CD4-positive, alpha-beta T cell treated with Interferon alpha-2 for 1 hour (primary cell): ENCODE measurements at regions not wholly inside any gene's neighbourhood (a gene's known extent, or its start where the extent isn't known, plus 50 kb on each side); places are given as distances from the start of the nearest gene placed in this dataset.
"Not testable (repeated sequence)": the region's sequence is repeated elsewhere in the genome, so short reads cannot be mapped to it uniquely, and the experiment has no call there.

Source experiments
- DNase-seq, 2 donors: peaks; one replicate each; pipeline ENCODE4 v3.0.0-alpha.2; 2020 to 2022

DNA sequence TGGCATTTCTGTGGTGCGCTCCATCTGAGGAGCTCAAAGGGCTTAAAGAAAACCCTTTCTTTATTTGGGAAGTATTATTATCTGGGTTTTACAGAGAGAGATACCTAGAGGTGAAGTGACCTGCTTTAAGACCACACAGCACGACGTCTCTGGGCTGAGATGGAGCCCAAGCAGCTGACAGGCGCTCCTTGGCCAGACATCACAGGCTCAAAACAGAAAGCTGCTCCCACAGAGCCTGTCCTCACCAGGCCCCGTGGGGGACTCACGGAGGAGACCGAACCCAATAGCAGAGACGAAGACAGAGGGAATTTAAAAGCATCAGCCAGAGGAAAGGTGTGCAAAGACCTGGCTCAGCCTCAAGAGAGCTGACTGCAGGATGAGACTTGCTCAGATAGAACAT, 175.9 kb upstream of the IRF2BP2 start:
- not testable (repeated sequence) for DNase-seq

DNA sequence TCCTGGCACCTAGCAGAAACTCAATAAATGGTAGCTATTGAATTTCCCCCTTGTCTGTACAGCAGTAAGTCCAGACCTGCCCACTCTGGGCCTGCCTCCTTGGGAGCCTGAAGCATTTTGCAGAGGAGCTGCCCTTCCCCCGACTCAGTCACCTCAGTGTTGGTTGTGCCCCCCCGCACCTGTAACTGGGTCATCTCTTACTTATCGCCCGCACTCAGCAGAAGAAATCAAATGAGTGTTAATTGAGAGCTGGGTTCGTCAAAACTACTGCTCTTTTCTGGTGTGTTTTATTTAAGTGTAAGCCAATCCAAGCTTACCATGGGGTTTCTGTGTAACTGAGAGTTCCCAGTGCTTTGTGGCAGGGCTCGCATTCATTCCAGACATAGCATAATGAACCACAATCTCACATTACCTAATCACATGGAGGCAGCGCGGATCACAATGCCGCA, 175.5 kb upstream of the IRF2BP2 start:
- not testable (repeated sequence) for DNase-seq

DNA sequence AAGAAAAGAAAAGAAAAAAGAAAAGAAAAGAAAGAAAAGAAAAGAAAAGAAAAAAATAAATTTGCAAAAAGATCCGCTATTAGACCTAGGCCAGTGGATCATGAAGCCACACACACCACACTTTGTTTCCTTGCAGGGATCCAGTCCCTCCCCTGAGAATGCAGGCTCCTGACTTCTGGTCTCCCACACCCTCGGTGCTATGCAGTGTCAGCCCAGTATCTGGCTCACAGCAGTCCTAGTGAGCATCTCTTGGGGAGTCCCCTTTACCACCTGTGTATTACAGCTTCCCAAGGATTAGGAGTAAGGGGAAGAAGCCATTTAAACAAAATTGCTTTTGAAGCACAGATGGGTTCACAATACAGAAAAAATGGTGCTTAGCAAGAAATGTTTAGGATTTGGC, 174.1 kb upstream of the IRF2BP2 start:
- DNase-seq, result not testable (repeated sequence)

DNA sequence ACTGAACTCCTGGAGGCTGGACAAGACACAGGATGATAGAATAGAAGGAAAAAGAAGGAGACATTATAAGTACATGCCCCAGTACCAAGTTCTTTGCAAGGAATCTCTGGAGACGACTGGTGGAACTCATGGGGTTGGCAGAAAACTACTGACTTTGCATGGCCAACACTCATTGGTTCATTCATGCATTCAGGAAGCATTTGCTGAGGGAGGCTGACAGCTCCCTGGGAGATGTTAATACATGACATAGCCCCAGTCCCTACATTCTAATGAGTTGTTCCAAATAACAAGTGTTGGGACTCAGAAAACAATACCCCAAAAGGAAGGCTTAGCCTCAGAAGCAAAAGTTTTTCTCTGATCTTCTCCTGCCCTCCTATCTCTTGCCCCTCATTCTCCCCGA, 172.8 kb upstream of the IRF2BP2 start:
- DNase-seq, result no peak

DNA sequence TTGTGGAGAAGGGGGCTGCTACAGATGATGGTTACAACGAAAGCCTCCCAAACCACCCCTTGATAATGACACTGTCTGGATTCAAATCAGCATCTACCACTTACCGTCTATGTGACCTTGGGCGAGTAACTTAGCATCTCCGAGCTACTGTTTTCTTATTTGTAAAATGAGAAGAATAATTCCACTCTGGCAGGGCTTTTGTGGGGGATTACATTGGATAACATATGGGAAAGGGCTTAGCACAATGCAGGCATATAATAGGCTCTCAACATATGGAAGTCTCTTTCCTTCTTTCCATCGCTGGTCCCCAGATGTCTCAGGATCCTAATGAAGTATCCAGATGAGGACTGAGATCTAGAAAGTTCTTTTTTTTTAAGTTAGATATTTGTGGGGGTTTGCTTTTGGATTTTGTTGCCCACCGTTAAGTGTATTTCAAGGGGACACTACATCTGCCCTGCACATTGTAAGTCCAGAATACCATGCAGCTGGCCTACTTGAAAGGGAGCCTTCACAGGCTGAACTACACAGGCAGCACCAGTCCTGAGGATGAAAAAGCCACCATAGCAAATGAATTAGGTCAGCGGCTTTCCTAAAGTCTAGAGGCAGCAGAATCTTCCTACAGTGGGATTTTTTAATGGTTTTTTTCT, 172.2 kb upstream of the IRF2BP2 start:
- DNase-seq, result no peak

DNA sequence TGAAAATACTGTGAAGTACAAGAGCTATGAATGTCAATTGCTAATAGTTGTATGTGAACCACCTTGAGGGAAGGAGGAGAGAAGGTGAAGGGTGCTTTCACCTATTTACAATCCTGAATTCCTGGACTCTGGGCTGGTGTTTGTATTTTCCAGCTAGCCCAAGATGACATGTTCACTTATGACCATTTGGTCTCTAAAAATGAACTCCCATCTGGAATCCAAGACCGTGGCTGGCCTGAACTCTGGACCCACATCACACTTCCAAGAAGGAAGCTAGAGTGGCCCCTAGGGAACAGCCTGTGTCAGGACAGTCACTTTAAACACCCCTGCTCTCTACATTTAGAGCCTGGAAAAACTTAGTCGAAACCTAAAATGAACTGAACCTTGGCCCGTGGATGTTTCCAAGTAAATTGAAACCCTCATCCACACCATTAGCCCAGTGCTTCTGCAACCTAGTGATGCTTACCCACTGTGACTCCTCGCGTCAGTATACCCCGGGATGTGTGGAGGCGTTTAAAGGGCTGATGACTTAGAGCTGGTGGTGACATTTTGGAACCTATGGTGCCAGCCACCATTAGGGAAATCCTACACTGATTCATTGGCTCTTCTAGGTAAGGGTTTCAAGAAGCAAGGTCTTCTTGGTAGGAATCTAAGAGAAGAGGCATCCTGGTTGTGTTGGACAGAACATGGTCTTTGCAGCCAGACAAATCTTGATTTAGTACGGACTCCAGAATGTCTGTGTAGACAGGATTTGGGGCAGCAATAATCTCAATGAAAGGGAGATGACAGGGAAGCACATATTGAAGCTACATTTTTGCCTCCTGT, 171.5 kb upstream of the IRF2BP2 start:
- no peak for DNase-seq

DNA sequence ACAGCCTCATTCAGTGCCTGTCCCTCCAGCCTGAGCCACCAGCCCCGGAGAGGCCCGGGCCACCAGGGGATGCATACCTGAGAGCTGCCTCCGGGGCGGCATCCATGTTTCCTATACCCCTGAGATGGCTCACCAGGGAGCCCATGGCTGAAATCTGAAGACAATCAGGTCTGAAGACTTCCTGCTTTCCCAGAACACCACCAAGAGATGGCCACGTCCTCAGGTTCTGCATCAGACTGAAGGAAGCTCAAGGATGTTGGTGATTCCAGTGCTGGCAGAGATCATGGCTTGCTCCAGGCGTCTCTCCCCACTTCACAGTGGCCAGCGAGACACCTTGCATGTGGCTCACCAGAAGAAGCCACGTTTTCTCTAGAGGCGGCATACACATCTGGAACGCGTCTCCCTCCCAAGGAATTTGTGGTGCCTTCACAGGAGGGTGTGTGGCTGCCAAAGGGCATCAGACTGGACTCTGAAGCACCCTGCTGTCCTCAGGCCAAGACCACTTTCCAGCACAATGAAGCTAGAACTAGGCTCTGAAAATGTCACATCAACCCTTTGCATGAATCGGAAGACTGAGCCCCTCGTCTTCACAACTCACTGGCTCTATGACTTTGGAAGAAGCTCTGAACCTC, 170.7 kb upstream of the IRF2BP2 start:
- no peak for DNase-seq

DNA sequence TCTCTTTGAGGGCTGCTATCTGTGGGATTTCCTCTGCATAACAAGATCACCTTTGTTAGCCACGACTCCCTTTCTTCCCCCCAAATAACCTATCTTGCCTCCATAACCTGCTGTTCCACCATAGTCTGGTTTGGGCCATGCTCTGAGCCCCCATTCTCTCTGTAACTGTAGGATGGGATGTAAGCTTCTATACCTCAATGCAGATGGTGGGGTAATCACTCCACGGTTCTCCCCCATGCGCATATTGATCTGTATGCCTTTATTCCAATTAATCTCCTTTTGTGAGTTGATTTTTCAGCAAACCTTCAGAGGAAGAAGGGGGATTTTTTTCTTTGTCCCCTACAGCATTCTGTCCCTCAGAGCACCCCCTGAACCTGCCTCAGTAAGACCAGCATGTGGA, 170.1 kb upstream of the IRF2BP2 start:
- DNase-seq, result no peak

DNA sequence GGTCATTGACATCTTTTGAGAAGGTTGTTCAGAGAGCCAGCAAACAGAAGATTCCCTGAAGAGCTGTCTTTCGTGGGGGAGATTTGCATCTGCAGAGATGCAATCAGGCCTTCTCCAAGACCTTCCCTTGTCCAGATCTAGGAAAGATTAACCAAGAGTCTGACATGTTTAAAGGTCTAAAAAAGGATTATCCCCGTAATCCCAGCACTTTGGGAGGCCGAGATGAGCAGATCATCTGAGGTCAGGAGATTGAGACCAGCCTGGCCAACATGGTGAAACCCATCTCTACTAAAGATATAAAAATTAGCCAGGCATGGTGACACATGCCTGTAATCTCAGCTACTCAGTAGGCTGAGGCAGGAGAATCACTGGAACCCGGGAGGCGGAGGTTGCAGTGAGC, 169.6 kb upstream of the IRF2BP2 start:
- not testable (repeated sequence) for DNase-seq

DNA sequence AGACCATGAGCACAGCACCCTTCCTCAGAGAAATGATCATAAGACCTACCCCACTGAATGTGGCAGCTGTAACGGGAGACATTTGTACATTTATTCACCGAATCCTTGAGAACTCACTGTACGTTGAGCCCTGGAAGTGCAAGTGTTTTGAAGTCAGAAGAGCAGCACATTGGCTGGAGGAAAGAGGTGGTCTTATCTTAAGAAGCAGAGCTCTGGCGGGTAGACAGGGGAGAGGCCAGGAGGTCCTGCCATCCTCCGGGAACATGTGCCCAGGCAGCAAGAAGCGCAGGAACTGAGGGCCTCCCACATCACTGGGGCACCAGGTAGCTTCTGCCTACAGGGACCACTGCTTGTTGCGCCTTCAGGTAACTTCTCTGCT, 169.2 kb upstream of the IRF2BP2 start:
- no peak for DNase-seq

DNA sequence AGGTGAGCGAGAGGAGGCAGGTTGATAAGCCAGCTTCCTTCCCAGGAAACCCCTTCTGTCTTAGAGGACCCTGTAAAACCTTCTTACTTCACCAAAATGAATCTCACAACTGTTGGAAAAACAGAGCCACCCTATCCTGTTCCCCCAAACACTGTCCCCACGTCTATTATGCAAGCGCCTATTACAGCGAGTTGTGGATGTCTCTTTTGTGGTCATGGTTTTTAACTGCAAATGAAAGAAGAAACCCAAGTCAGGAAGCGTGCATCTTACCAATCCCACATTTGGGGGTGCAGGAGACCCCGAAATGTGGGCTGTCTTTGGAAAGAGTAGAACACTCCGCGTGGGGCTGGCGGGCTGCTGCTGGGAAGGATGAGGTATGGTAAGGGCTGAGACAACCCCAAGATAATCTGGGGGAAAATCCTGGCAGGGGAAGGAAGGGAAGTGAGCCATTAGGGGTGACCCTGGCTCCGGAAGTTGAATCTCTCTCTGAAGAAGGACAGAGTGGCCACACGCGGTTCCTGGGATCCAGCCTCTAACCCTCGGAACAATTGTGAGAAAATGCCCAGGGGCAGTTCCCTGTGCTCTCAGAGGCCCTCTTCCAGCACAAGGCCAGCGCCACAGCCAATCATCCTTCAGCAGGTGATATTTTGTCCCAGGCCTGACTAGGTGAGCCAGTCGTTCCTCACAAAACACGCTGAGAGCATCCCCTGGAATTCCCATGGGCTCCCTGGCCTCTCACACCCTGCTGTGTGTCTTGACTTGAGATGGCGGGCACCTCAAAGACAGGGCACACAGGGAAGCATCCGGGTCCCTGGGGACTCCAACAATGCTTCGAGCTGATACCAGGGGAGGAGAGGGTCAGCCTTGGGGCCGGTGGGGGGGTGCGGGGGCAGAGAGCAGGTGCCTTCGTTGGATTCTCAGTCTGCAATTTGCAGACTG, 168.5 kb upstream of the IRF2BP2 start:
- peak in 1 of 2 donors; percentile 22 for DNase-seq

DNA sequence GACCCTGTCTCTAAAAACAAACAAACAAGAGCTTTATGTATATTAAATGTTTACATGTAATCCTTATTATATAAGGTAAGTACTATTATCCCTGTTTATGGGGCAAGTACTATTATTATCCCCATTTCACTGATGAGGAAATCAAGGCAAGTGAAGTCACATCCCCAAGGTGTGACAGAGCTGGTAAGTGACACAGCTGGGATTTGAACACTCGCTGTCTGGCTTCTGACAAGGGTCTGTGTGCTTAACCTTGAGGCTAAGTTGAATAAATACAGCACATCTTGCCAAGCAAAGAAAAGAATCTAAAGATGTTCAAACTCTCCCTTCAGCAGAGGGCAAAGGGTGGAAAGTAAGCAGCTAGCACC, 167.9 kb upstream of the IRF2BP2 start:
- no peak for DNase-seq

DNA sequence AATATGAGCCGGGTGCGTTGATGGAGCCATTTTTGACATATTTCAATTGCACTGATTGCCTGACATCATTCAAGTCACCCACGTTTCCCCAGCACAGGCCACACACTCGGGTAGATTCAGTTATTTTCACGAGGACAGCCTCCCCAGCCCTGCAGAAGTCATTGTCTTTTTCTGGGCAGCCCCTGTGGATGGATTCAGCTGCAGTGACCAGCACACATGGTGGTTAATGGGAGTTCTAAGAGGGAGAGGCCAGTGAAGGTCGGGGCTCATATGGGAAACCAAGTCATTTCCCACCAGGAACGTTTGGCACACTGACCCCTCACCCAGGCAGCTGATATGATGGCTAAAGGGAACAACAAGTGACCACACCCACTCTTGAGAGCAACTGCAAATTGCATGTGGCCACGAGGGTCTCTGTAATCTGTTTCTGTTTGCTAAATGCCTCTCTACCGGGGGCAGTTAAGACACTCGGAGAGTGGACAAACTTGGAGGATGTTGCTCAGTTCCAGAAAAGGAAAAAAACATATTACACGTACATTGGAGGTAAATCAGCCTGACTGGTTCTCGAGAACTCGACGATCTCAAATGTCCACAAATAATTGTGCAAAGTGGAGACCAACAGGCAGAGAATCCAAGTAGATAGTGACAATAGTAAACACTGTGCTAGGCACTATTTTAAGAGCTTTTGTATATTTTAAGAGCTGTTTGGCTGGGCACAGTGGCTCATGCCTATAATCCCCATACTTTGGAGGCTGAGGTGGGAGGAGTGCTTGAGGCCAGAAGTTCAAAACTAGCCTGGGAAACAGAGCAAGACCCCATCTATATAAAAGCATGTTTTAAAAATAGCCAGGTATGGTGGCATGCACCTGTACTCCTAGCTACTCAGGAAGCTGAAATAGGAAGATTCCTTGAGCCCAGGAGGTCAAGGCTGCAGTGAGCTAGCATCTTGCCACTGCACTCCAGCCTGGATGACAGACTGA, 167.2 kb upstream of the IRF2BP2 start:
- no peak for DNase-seq

DNA sequence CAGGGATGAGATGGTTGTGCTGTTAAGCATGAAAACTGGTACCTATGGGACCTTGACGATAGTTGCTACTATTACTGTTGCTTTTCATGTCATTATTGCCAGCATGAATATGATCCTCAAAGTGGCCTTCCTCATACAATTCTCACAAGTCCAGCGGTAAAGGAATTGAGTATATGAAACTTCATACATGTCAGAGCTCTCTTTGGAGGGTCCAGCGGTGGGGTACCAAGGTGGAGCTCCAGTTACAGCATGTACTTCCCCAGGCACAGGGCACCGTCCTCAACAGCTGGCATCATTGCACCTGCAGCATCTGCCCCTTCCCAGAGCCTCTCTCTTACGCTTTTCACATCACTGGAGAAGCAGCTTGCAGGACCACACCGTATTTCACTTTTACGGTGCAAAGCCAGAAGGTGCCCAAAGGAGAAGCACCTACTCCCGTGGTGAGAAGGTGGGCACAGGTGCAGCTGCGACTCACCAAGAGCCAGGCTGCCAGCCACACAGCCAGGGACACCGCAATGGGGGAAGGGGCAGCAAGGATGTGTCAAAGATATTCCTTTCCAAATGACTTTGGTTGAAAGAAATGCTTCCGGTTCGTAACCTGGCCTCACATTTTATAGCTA, 166.4 kb upstream of the IRF2BP2 start:
- DNase-seq, result no peak

DNA sequence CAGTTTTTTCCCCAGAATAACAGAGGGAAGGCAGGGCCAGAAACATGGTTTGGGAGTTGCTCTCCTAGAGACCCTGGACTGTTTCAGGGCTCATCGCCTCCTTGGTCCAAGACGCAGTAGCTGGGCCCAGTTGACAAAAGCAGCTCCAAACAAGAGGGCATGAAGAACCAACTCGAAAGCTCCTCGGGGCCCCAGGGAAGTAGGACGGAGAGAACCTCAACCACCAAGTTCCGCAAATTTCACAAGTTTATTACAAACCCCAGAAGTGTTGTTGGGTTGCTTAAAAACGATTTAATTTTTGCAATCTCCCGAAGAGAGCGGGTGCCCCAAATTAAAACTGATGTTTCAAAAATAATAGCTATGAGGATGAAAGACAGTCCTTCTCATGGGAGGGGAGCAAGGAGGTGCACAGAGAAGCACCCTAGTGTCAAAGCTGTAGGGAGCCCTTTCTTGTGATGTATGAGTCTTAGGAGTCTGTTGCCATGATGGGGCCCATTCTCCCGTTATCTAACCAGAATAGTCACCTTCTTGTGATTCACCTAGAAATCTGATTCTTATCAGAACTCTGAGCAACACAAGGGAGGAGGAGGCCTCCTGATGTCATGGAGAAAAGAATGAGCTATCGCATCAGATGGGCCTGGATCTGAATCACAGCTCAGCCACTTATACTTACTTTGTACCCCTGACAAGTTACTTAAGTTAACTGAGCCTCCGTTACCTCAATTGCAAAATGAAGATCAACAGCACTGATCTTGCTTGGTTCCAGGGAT, 165.7 kb upstream of the IRF2BP2 start:
- peak in 1 of 2 donors; percentile 42 for DNase-seq

DNA sequence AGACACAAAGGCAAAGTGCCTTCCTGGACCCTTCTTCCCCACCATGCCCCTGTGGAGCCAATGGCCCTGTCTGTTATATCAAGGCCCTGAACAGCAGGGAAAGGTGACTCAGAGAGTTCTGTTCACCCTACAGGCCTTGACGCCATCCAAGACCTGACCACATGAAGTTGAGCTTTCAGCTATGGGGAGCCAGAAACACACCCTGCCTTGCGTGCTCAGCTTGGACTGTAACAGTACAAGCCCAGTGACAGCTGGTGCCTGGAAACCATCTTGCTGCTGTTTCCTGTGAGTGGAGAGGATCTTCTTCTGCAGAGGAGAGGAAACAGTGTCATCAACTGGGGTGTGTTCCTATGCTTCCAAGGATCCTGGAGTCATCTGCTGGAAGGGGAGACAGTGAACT, 165.0 kb upstream of the IRF2BP2 start:
- DNase-seq, result peak in 1 of 2 donors; percentile 40

DNA sequence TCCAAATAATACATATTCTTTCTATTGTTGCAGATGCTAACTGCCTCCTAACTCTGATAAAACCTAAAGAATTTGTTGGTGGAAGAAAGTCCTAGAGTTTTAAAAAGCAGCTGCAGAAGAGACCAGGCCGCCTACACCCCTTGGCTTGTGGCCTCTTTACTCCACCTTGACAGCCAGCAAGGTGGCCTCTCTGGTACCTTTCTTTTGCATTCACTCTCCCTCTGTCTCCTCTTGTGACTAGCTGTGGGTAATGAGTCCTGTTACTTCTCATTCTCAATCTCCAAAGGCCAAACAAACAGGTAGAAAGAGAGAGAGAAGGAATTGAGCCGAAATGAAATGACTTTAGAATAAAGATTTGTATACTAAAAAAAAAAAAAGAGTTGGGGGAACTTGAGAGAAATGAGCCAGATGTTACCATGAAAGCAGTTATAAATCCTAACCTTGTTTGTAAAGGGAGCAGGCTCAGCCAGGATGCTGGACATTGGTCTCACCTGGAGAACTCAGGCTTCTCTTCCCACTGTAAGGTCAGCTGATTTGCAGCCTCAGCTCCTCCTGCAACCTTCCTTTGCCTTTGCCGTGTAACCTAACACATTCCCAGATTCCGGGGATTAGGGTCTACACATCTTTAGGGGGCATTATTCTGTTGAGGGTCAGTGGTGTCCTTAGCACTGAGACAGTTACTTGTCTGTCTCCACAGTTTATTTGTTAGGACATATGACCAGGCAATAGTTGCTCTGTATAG, 164.1 kb upstream of the IRF2BP2 start:
- DNase-seq, result no peak

DNA sequence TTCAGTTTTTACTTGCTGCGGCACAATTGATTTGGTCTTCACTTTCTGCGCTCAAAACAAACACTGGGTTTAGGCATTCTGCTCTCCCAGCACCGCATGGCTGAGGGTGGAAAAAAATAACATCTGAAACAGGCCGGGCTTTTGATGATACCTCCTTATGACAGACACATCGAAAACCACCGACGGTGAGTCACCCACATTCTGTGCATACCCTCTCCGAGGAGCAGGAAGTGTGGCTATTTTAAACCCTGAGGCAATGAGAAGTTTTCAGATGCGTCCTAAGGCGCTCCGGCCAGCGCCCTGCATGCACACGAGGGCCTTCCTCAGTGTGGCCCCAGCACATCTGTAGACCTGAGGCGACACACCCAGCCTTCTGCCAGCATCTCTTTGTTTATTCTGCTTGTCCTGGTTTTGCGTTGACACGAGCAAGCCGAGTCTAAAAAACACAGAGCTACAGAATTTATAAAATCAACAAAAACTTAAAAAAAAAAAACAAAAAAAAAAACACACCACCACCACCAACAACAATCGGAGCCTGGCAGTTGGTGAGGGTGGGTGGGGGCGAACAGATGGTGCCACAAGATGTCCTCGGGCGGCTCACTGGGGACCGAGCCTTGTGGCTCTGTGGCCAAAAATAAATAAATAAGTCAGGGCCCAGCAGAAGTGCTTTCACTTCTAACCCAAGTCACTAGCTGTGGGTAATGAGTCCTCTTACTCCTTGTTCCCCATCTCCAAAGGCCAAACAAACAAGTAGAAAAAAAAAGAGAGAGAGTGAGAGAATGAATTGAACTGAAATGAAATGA, 162.6 kb upstream of the IRF2BP2 start:
- DNase-seq, result peak; percentile 86 to 88
